B cell (primary cell): ENCODE measurements at regions not wholly inside any gene's neighbourhood (a gene's known extent, or its start where the extent isn't known, plus 50 kb on each side); places are given as distances from the start of the nearest gene placed in this dataset.

Experiments used
- ATAC-seq: fragments of 200-7000 bp; cut with Tn5 transposase; one replicate; pipeline ENCODE4 v1.10.0; 2021; ENCODE audit warnings: low read depth, mild to moderate bottlenecking, moderate number of reproducible peaks, moderate library complexity
- CTCF ChIA-PET: fragments of 350-600 bp; sonication (Branson Sonifier 250); formaldehyde crosslinking; loops from one replicate; lab custom pipeline; 2021; ENCODE audit warnings: antibody characterized with exemption, inconsistent platforms; lab: Charles Lee
- POLR2A ChIA-PET: fragments of 350-600 bp; sonication (Branson Sonifier 250); formaldehyde crosslinking; loops from one replicate; lab custom pipeline; 2021; ENCODE audit warnings: antibody characterized with exemption; lab: Charles Lee
- DNase-seq: peaks from one replicate; pipeline ENCODE4 v3.0.0; 2013
- H2AFZ ChIP-seq: 2 replicates; pipeline ENCODE4 v1.6.1; 2012; ENCODE audit warnings: mild to moderate bottlenecking, low read depth, low read length; ENCODE audit not compliant: insufficient read depth, poor library complexity, severe bottlenecking
- H3K27ac ChIP-seq, 2 donors: 1 replicate in 1 of 2; 2 replicates in 1 of 2; pipeline ENCODE4 v1.5.1; 2012 to 2013; ENCODE audit warnings: low read length in 2 of 2, mild to moderate bottlenecking in 2 of 2, moderate library complexity in 1 of 2
- H3K27me3 ChIP-seq, 4 experiments: fragments of 200-600 bp in 1 of 4; sonication (generic) in 1 of 4; replicated peaks in 1 of 4; 1 replicate in 2 of 4; 2 replicates in 2 of 4; pipeline versions ENCODE4 v1.6.1 to v1.7.0; 2013 to 2016; ENCODE audit warnings: low read length in 3 of 4, mild to moderate bottlenecking in 2 of 4, mixed read lengths in 1 of 4, moderate library complexity in 1 of 4; ENCODE audit not compliant: insufficient read depth in 4 of 4, control insufficient read depth in 3 of 4; ENCODE audit errors: control extremely low read depth in 1 of 4
- H3K36me3 ChIP-seq, 2 experiments: replicated peaks in 1 of 2; 1 replicate in 1 of 2; 2 replicates in 1 of 2; pipeline versions ENCODE4 v1.6.1 to v1.7.1; 2013; ENCODE audit warnings: low read length in 1 of 2; ENCODE audit not compliant: insufficient read depth in 2 of 2, control insufficient read depth in 1 of 2; ENCODE audit errors: control extremely low read depth in 1 of 2, extremely low read depth in 1 of 2
- H3K4me1 ChIP-seq, 2 donors: fragments of 200-600 bp in 1 of 2; sonication (generic) in 1 of 2; 1 replicate in 1 of 2; 2 replicates in 1 of 2; pipeline versions ENCODE4 v1.5.1 to v1.6.1; 2013 to 2017; ENCODE audit warnings: low read length in 2 of 2; ENCODE audit not compliant: control insufficient read depth in 2 of 2, insufficient read depth in 2 of 2
- H3K4me2 ChIP-seq: replicated peaks from 2 replicates; pipeline ENCODE3; 2012; ENCODE audit warnings: mild to moderate bottlenecking, low read depth, low read length; ENCODE audit not compliant: poor library complexity, severe bottlenecking
- H3K4me3 ChIP-seq, 5 experiments: fragments of 200-600 bp in 1 of 5; sonication (generic) in 1 of 5; 1 replicate in 3 of 5; 2 replicates in 2 of 5; pipeline versions ENCODE4 v1.5.1 to v1.7.0; 2011 to 2016; ENCODE audit warnings: low read length in 4 of 5, mild to moderate bottlenecking in 4 of 5, low read depth in 2 of 5, control low read depth in 1 of 5, moderate library complexity in 1 of 5; ENCODE audit not compliant: insufficient read depth in 1 of 5; ENCODE audit errors: control extremely low read depth in 1 of 5, extremely low read depth in 1 of 5
- H3K79me2 ChIP-seq: fragments of 200-600 bp; sonication (generic); one replicate; pipeline ENCODE4 v1.6.0; 2016; ENCODE audit warnings: low read length; ENCODE audit not compliant: control insufficient read depth, insufficient read depth
- H3K9ac ChIP-seq: fragments of 200-600 bp; sonication (generic); 2 replicates; pipeline ENCODE4 v1.6.1; 2017; ENCODE audit warnings: mild to moderate bottlenecking, low read length, moderate library complexity
- H3K9me3 ChIP-seq, 3 donors: one replicate each; pipeline versions ENCODE4 v1.6.1 to v1.7.1; 2013; ENCODE audit warnings: low read length in 2 of 3; ENCODE audit not compliant: control insufficient read depth in 2 of 3, insufficient read depth in 1 of 3; ENCODE audit errors: control extremely low read depth in 1 of 3
- H4K20me1 ChIP-seq: 2 replicates; pipeline ENCODE4 v1.6.0; 2012; ENCODE audit warnings: mild to moderate bottlenecking, low read length; ENCODE audit not compliant: insufficient read depth, control insufficient read depth, poor library complexity, severe bottlenecking
- H3K27ac Mint-ChIP-seq: one replicate; pipeline ENCODE4 v1.8.0; 2021; ENCODE audit warnings: mixed read lengths
- H3K27me3 Mint-ChIP-seq: one replicate; pipeline ENCODE4 v1.8.0; 2021; ENCODE audit warnings: mixed read lengths
- H3K4me1 Mint-ChIP-seq: one replicate; pipeline ENCODE4 v1.8.0; 2021; ENCODE audit warnings: mixed read lengths
- H3K4me3 Mint-ChIP-seq: one replicate; pipeline ENCODE4 v1.8.0; 2021; ENCODE audit warnings: mixed read lengths
- H3K9me3 Mint-ChIP-seq: one replicate; pipeline ENCODE4 v1.8.0; 2022; ENCODE audit warnings: mixed read lengths; ENCODE audit not compliant: insufficient read depth
- EZH2 ChIP-seq: IDR thresholded peaks from 2 replicates; pipeline ENCODE4 v1.6.1; 2012; ENCODE audit warnings: borderline replicate concordance, low read depth, mild to moderate bottlenecking, moderate library complexity, low read length; ENCODE audit not compliant: insufficient read depth, poor library complexity, severe bottlenecking
- WGBS: methylation state at CpG from one replicate; pipeline ENCODE4 v1.1.5; 2013; ENCODE audit warnings: missing lambda C conversion rate; ENCODE audit not compliant: insufficient coverage; 5-methylcytosine and 5-hydroxymethylcytosine counted together
- intact Hi-C: fragments of 100-400 bp; cut with micrococcal nuclease; formaldehyde crosslinking; loops from one replicate; pipeline ENCODE4 v1.10.0; 2022
- TF ChIP-seq, protein P1 (sequence below): fragments of 200-600 bp; IDR thresholded peaks from one replicate; pipeline ENCODE4 v1.8.0; 2022; ENCODE audit warnings: antibody characterized with exemption, mild to moderate bottlenecking

- no peak for ATAC-seq
- Mint-ChIP-seq H3K27me3 (peaks cover 6% of the 10 kb centered on the region), H3K4me3 (no peak overlapping the region), H3K27ac (no peak overlapping the region), H3K4me1 (no peaks in the 10 kb centered on the region), H3K9me3 (no peaks in the 10 kb centered on the region)
- no peaks in the 10 kb centered on the region for H3K4me1 ChIP-seq
- intact Hi-C loops, result no loop called here
- no peak overlapping the region for H2AFZ ChIP-seq
- no peaks in the 10 kb centered on the region for H3K9me3 ChIP-seq
- POLR2A ChIA-PET, result no interaction called here
- TF ChIP-seq, protein P1, sequence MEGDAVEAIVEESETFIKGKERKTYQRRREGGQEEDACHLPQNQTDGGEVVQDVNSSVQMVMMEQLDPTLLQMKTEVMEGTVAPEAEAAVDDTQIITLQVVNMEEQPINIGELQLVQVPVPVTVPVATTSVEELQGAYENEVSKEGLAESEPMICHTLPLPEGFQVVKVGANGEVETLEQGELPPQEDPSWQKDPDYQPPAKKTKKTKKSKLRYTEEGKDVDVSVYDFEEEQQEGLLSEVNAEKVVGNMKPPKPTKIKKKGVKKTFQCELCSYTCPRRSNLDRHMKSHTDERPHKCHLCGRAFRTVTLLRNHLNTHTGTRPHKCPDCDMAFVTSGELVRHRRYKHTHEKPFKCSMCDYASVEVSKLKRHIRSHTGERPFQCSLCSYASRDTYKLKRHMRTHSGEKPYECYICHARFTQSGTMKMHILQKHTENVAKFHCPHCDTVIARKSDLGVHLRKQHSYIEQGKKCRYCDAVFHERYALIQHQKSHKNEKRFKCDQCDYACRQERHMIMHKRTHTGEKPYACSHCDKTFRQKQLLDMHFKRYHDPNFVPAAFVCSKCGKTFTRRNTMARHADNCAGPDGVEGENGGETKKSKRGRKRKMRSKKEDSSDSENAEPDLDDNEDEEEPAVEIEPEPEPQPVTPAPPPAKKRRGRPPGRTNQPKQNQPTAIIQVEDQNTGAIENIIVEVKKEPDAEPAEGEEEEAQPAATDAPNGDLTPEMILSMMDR, result no peak
- TF ChIP-seq EZH2, result no peak
- no peak overlapping the region for H3K4me2 ChIP-seq
- CTCF ChIA-PET, result no interaction called here
- DNase-seq, result no peak
- H3K27me3 ChIP-seq, result no peaks in the 10 kb centered on the region
- H3K36me3 ChIP-seq, result no peaks in the 10 kb centered on the region
- no peak overlapping the region for H3K4me3 ChIP-seq
- WGBS, result 100% methylated on average over 1 of the region's 4 CpGs
- no peaks in the 10 kb centered on the region for H3K79me2 ChIP-seq
- no peak overlapping the region for H3K9ac ChIP-seq
- H3K27ac ChIP-seq, result no peak overlapping the region
- no peaks in the 10 kb centered on the region for H4K20me1 ChIP-seq
Observed at GRCh38 chr2:106646605-106647004, 159.4 kb downstream of the CD8B2 start.

GRCh38 chr2:106649306-106649705 is 162.1 kb downstream of the CD8B2 start:
- DNase-seq (no peak), ATAC-seq (no peak)
- Histone ChIP-seq H3K9me3 (no peaks in the 10 kb centered on the region), H3K4me3 (no peak overlapping the region), H3K79me2 (no peaks in the 10 kb centered on the region), H3K4me2 (no peak overlapping the region), H3K27ac (no peak overlapping the region), H2AFZ (no peak overlapping the region), H3K4me1 (no peaks in the 10 kb centered on the region), H4K20me1 (no peaks in the 10 kb centered on the region), H3K9ac (no peak overlapping the region), H3K36me3 (no peaks in the 10 kb centered on the region), H3K27me3 (peaks cover 0 to 3% (median 0%) of the 10 kb centered on the region in 4 experiments)
- TF ChIP-seq EZH2, result no peak
- TF ChIP-seq, protein P1, result no peak
- no peak overlapping the region for H3K27ac Mint-ChIP-seq
- H3K4me1 Mint-ChIP-seq, result no peaks in the 10 kb centered on the region
- no peaks in the 10 kb centered on the region for H3K9me3 Mint-ChIP-seq
- intact Hi-C loops, result no loop called here
- peaks cover 6% of the 10 kb centered on the region for H3K27me3 Mint-ChIP-seq
- ChIA-PET CTCF (no interaction called here), POLR2A (no interaction called here)
- no CpG with 5 or more reads among the region's 1 CpG for WGBS
- H3K4me3 Mint-ChIP-seq, result no peak overlapping the region
